Endothelial cell of umbilical vein (primary cell): ENCODE measurements at regions not wholly inside any gene's neighbourhood (a gene's known extent, or its start where the extent isn't known, plus 50 kb on each side); places are given as distances from the start of the nearest gene placed in this dataset.

Source experiments
- BruUV-seq: library from RNA; stranded (reverse); fragments of 400-500 nt; replicated peaks from 2 replicates; lab custom pipeline; 2021; lab: Mats Ljungman, UMichigan
- CTCF ChIA-PET: fragments of 300-600, 350-600 bp; sonication (Branson Sonifier 250); formaldehyde crosslinking; loops from one replicate; lab custom pipeline; 2021; ENCODE audit warnings: antibody characterized with exemption, inconsistent platforms; lab: Charles Lee
- POLR2A ChIA-PET: fragments of 300-600, 350-600 bp; sonication (Branson Sonifier 250); formaldehyde crosslinking; loops from one replicate; lab custom pipeline; 2021; ENCODE audit warnings: antibody characterized with exemption, inconsistent platforms; lab: Charles Lee
- DNase-seq: peaks from one replicate; pipeline ENCODE4 v3.0.0-alpha.2; 2011; ENCODE audit warnings: low read depth, low spot score
- FAIRE-seq: peaks from 2 replicates; lab custom pipeline; 2011; peaks lifted over from hg19 to GRCh38; lab: Jason Lieb, UNC
- H2AFZ ChIP-seq: 2 replicates; pipeline ENCODE4 v1.6.0; 2012; ENCODE audit warnings: low read depth, low read length, control low read depth, inconsistent platforms
- H3K27ac ChIP-seq: 2 replicates; pipeline ENCODE4 v1.5.1; 2011; ENCODE audit warnings: low read depth, mild to moderate bottlenecking, control low read depth, low read length, moderate library complexity; ENCODE audit not compliant: insufficient read depth
- H3K27me3 ChIP-seq, 2 experiments: 2 replicates each; pipeline versions ENCODE4 v1.6.0 to v1.6.1; 2011; ENCODE audit warnings: low read length in 2 of 2, mixed read lengths in 1 of 2; ENCODE audit not compliant: control insufficient read depth in 2 of 2, insufficient read depth in 2 of 2
- H3K36me3 ChIP-seq, 2 experiments: 2 replicates in 1 of 2; 3 replicates in 1 of 2; pipeline ENCODE4 v1.5.1; 2011; ENCODE audit warnings: low read length in 2 of 2, mild to moderate bottlenecking in 1 of 2, moderate library complexity in 1 of 2; ENCODE audit not compliant: control insufficient read depth in 2 of 2, insufficient read depth in 2 of 2; ENCODE audit errors: extremely low read depth in 1 of 2
- H3K4me1 ChIP-seq: 3 replicates; pipeline ENCODE4 v1.5.1; 2011; ENCODE audit warnings: mild to moderate bottlenecking, low read length; ENCODE audit not compliant: control insufficient read depth, insufficient read depth; ENCODE audit errors: extremely low read depth
- H3K4me2 ChIP-seq: 2 replicates; pipeline ENCODE4 v1.6.1; 2011; ENCODE audit warnings: low read length, control low read depth, mixed read lengths; ENCODE audit not compliant: insufficient read depth
- H3K4me3 ChIP-seq, 3 experiments: fragments of 200-600 bp in 1 of 3; sonication (generic), shearing (Covaris generic) in 1 of 3; replicated peaks in 1 of 3; 2 replicates each; pipeline ENCODE4 v1.5.1; 2011 to 2016; ENCODE audit warnings: control low read depth in 3 of 3, low read length in 3 of 3, mild to moderate bottlenecking in 2 of 3, inconsistent platforms in 1 of 3, low read depth in 1 of 3, moderate library complexity in 1 of 3; ENCODE audit not compliant: insufficient read depth in 1 of 3
- H3K79me2 ChIP-seq: 2 replicates; pipeline ENCODE4 v1.6.0; 2012; ENCODE audit warnings: low read length, inconsistent platforms; ENCODE audit not compliant: control insufficient read depth, insufficient read depth
- H3K9ac ChIP-seq: replicated peaks from 2 replicates; pipeline ENCODE3; 2011; ENCODE audit warnings: low read length, control low read depth; ENCODE audit not compliant: insufficient read depth; ENCODE audit errors: extremely low read depth
- H3K9me1 ChIP-seq: replicated peaks from 3 replicates; pipeline ENCODE4 v1.6.0; 2011; ENCODE audit warnings: mild to moderate bottlenecking, low read length; ENCODE audit not compliant: control insufficient read depth, insufficient read depth; ENCODE audit errors: extremely low read depth
- H3K9me3 ChIP-seq: replicated peaks from 2 replicates; pipeline ENCODE4 v1.5.1; 2012; ENCODE audit warnings: low read length, inconsistent platforms; ENCODE audit not compliant: control insufficient read depth, insufficient read depth
- H4K20me1 ChIP-seq: replicated peaks from 2 replicates; pipeline ENCODE3; 2011; ENCODE audit warnings: mild to moderate bottlenecking, low read length; ENCODE audit not compliant: control insufficient read depth, insufficient read depth; ENCODE audit errors: extremely low read depth
- CTCF ChIP-seq, 2 donors: IDR thresholded peaks; 1 replicate in 1 of 2; 2 replicates in 1 of 2; pipeline ENCODE4 v1.5.1; 2011; ENCODE audit warnings: low read length in 2 of 2, mild to moderate bottlenecking in 2 of 2, moderate library complexity in 2 of 2, control low read depth in 1 of 2, inconsistent platforms in 1 of 2, low read depth in 1 of 2; ENCODE audit not compliant: insufficient read depth in 1 of 2; ENCODE audit errors: extremely low read depth in 1 of 2
- EZH2 ChIP-seq: IDR thresholded peaks from 2 replicates; pipeline ENCODE4 v1.6.1; 2012; ENCODE audit warnings: borderline replicate concordance, low read depth, mild to moderate bottlenecking, moderate library complexity, low read length, inconsistent platforms; ENCODE audit not compliant: severe bottlenecking
- FOS ChIP-seq: IDR thresholded peaks from 2 replicates; pipeline ENCODE4 v1.6.1; 2011; ENCODE audit warnings: mild to moderate bottlenecking, low read length, moderate library complexity, borderline replicate concordance; ENCODE audit not compliant: insufficient read depth
- GATA2 ChIP-seq: IDR thresholded peaks from 2 replicates; pipeline ENCODE4 v1.7.0; 2011; ENCODE audit warnings: low read depth, mild to moderate bottlenecking, moderate library complexity, mixed read lengths, low read length; ENCODE audit not compliant: insufficient read length, insufficient read depth
- JUN ChIP-seq: IDR thresholded peaks from 2 replicates; pipeline ENCODE4 v1.6.1; 2011; ENCODE audit warnings: borderline replicate concordance, low read depth; ENCODE audit not compliant: insufficient read length, insufficient read depth
- MAX ChIP-seq: IDR thresholded peaks from 2 replicates; pipeline ENCODE4 v1.6.1; 2011; ENCODE audit not compliant: insufficient read depth, insufficient read length
- MYC ChIP-seq: IDR thresholded peaks from one replicate; pipeline ENCODE4 v1.6.1; 2011; ENCODE audit warnings: mild to moderate bottlenecking, low read depth, low read length
- POLR2A ChIP-seq: IDR thresholded peaks from 2 replicates; pipeline ENCODE4 v1.6.1; 2012; ENCODE audit warnings: low read depth, mild to moderate bottlenecking, control low read depth, low read length
- POLR2AphosphoS5 ChIP-seq: IDR thresholded peaks from 2 replicates; pipeline ENCODE4 v1.6.1; 2012; ENCODE audit warnings: low read depth, mild to moderate bottlenecking, control low read depth, low read length, moderate library complexity; ENCODE audit not compliant: insufficient read depth
- dilution Hi-C: fragments of 300-500 bp; cut with MboI; formaldehyde crosslinking; loops from one replicate; pipeline ENCODE4 v1.15.0; 2019; ENCODE audit warnings: low sequenced_read_pairs; ENCODE audit not compliant: extremely low pct_ligation_motif_present
- intact Hi-C: fragments of 100-400 bp; cut with micrococcal nuclease; formaldehyde crosslinking; loops from one replicate; pipeline ENCODE4 v1.10.0; 2022

GRCh38 chr12:124213666-124214347, 81.1 kb upstream of the RFLNA start:
- Histone ChIP-seq H4K20me1 (no peaks in the 10 kb centered on the region), H3K4me2 (no peak overlapping the region), H3K27ac (no peak overlapping the region), H3K9me3 (no peaks in the 10 kb centered on the region), H3K9ac (no peak overlapping the region), H3K9me1 (no peaks in the 10 kb centered on the region), H3K36me3 (no peaks in the 10 kb centered on the region), H3K79me2 (no peaks in the 10 kb centered on the region), H2AFZ (no peak overlapping the region), H3K4me3 (no peak overlapping the region), H3K4me1 (peaks cover 11% of the 10 kb centered on the region), H3K27me3 (no peaks in the 10 kb centered on the region)
- TF ChIP-seq POLR2A (no peak), MYC (no peak), EZH2 (no peak), FOS (no peak)
- DNase-seq (no peak), FAIRE-seq (no peak)
- dilution Hi-C loops (no loop called here), intact Hi-C loops (no loop called here)
- BruUV-seq, result no TSS peak
- ChIA-PET CTCF (interaction anchor here (0.8 kb wide), 1 partner anchor 160 kb away, joined by 6 read pairs; no protein-coding TSS in a partner anchor), POLR2A (no interaction called here)

GRCh38 chr12:124214574-124214973, 80.3 kb upstream of the RFLNA start:
- dilution Hi-C loops, result no loop called here
- Histone ChIP-seq H3K9ac (no peak overlapping the region), H3K4me1 (peaks cover 11% of the 10 kb centered on the region)

More at GRCh38 chr12:124214574-124214973, 80.3 kb upstream of the RFLNA start:
- Histone ChIP-seq H3K79me2 (no peaks in the 10 kb centered on the region), H3K4me2 (no peak overlapping the region), H3K27me3 (no peaks in the 10 kb centered on the region), H2AFZ (no peak overlapping the region), H3K9me1 (no peaks in the 10 kb centered on the region), H3K4me3 (no peak overlapping the region), H3K27ac (no peak overlapping the region), H4K20me1 (no peaks in the 10 kb centered on the region), H3K36me3 (no peaks in the 10 kb centered on the region), H3K9me3 (no peaks in the 10 kb centered on the region)
- DNase-seq (no peak), FAIRE-seq (no peak)
- no TSS peak for BruUV-seq
- ChIA-PET POLR2A (no interaction called here), CTCF (interaction anchor here (0.8 kb wide), 1 partner anchor 161 kb away, joined by 6 read pairs; no protein-coding TSS in a partner anchor)
- intact Hi-C loops, result no loop called here
- TF ChIP-seq FOS, result no peak
- no peak for TF ChIP-seq MAX
- no peak for TF ChIP-seq MYC
- no peak for TF ChIP-seq GATA2
- no peak for TF ChIP-seq CTCF (IDR thresholded peaks at IDR 0.05; ENCODE audit: extremely low read depth in 1 of 2, insufficient read depth in 1 of 2, low read depth in 1 of 2, low read length in 2 of 2)
- no peak for TF ChIP-seq JUN
- no peak for TF ChIP-seq POLR2AphosphoS5
- TF ChIP-seq POLR2A, result no peak
- TF ChIP-seq EZH2, result no peak
